Stimulated activated effector memory CD8-positive, alpha-beta T cell treated with anti-CD3 and anti-CD28 coated beads, Interleukin-12 subunit alpha, Interleukin-12 subunit beta, amount 100 ng/mL, for 72 hours (primary cell): ENCODE measurements at regions not wholly inside any gene's neighbourhood (a gene's known extent, or its start where the extent isn't known, plus 50 kb on each side); places are given as distances from the start of the nearest gene placed in this dataset.
A peak's percentile ranks its signal among the peaks of the same experiment; 100 is the strongest.

ENCODE experiments used
- ATAC-seq: fragments of 150-1000 bp; cut with Tn5 transposase; 2 replicates; pipeline ENCODE4 v1.10.0; 2021
- DNase-seq, 2 donors: peaks; one replicate each; pipeline ENCODE4 v3.0.0; 2021 to 2022; ENCODE audit warnings: low spot score in 2 of 2
- H3K27ac Mint-ChIP-seq: one replicate; pipeline ENCODE4 v1.8.0; 2022; ENCODE audit warnings: mild to moderate bottlenecking, mixed read lengths
- H3K36me3 Mint-ChIP-seq: one replicate; pipeline ENCODE4 v1.8.0; 2022; ENCODE audit warnings: mild to moderate bottlenecking, mixed read lengths
- H3K4me1 Mint-ChIP-seq: one replicate; pipeline ENCODE4 v1.8.0; 2022; ENCODE audit warnings: mixed read lengths
- H3K4me3 Mint-ChIP-seq: one replicate; pipeline ENCODE4 v1.8.0; 2022; ENCODE audit warnings: mild to moderate bottlenecking, mixed read lengths
- H3K9me3 Mint-ChIP-seq: one replicate; pipeline ENCODE4 v1.8.0; 2022; ENCODE audit warnings: mixed read lengths

DNA sequence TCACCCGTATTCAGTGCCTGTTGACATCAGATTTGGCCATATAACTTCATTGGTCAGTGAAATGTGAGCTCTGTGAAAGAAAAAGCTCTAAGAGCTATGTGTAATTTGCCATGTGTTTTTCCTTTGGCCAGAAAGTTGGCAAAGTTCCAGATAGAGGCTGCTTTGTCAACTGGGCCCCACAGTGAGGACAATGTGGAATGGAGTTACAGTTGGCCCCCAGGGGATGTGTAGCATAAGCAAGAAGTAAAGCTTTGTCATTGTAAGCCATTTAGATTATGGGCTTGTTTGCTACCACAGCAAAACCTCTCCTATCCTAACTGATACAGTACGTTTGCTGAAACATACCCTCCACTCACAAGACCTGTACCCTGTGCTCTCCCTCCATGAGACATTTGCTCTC, 119.1 kb upstream of the HABP2 start:
- H3K4me1 Mint-ChIP-seq = no peaks in the 10 kb centered on the region
- DNase-seq (no peak), ATAC-seq (no peak)
- H3K36me3 Mint-ChIP-seq = no peaks in the 10 kb centered on the region
- no peak overlapping the region for H3K27ac Mint-ChIP-seq
- peaks cover 4% of the 10 kb centered on the region for H3K9me3 Mint-ChIP-seq
- no peak overlapping the region for H3K4me3 Mint-ChIP-seq

DNA sequence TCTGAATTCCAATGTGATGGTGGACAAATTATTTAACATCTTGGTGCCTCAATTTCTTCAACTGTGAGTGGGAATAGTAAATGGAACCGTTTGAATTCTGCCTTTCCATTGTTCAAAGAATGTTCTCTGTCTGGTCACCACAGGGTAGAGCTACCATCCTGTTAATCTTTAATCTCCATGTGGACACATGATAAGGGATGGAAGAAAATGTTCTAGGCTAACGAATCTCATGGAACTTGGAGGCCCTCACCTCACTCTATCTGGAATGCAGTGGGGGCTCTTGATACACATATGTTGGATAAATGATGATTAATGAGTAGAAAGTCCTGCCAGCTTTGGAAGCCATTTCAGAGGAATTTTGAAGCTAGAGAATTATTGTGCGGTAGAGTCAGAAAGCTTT, 118.5 kb upstream of the HABP2 start:
- no peak overlapping the region for H3K4me3 Mint-ChIP-seq
- no peaks in the 10 kb centered on the region for H3K36me3 Mint-ChIP-seq
- ATAC-seq = no peak
- peaks cover 4% of the 10 kb centered on the region for H3K9me3 Mint-ChIP-seq
- no peaks in the 10 kb centered on the region for H3K4me1 Mint-ChIP-seq
- H3K27ac Mint-ChIP-seq = no peak overlapping the region
- no peak for DNase-seq

DNA sequence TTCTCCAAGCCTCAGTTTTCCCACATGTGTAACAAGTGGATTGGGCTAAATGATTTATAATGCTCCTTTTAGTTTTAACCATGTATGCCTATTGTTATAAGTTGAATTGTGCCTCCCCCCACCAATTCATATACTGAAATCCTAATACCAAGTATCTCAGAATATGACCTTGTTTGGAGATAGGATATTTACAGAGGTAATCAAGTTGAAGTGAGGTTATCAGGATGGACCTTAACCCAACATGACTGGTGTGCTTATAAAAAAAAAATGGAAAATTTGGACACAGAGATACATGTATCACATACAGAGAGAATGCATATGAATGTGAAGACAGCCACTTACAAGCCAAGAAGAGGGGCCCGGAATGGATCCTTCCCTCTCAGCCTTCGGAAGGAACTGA, 117.9 kb upstream of the HABP2 start:
- no peak for ATAC-seq

GRCh38 chr10:113435881-113436280, 117.0 kb upstream of the HABP2 start:
- H3K4me1 Mint-ChIP-seq = no peaks in the 10 kb centered on the region
- ATAC-seq = no peak
- no peaks in the 10 kb centered on the region for H3K36me3 Mint-ChIP-seq
- H3K4me3 Mint-ChIP-seq = no peak overlapping the region
- H3K9me3 Mint-ChIP-seq = no peaks in the 10 kb centered on the region
- no peak overlapping the region for H3K27ac Mint-ChIP-seq
- no peak for DNase-seq

More for the DNA sequence above, 117.9 kb upstream of the HABP2 start:
- no peaks in the 10 kb centered on the region for H3K4me1 Mint-ChIP-seq
- H3K4me3 Mint-ChIP-seq = no peak overlapping the region
- no peaks in the 10 kb centered on the region for H3K36me3 Mint-ChIP-seq
- peaks cover 4% of the 10 kb centered on the region for H3K9me3 Mint-ChIP-seq
- H3K27ac Mint-ChIP-seq = no peak overlapping the region
- no peak for DNase-seq

DNA sequence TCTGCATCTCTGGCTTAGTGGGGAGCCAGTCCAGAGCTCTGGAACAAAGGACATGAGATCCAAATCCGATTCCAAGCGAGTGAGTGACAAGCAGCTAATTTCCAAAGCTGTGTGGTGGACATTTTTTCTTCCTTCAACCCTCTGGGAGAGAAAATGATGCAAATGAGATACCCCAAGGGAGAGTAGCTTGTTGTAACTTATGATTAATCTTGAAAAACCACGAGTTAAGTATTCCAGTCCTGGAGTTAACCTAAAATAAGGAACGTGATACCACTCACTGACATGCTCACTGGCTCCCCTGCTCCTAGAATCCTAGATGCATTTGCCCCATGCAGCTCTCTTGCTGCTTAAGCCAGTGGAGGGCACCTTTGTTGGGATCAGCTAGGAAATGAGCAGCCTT, 116.0 kb upstream of the HABP2 start:
- Mint-ChIP-seq H3K36me3 (no peaks in the 10 kb centered on the region), H3K4me1 (no peaks in the 10 kb centered on the region), H3K9me3 (no peaks in the 10 kb centered on the region), H3K4me3 (no peak overlapping the region), H3K27ac (no peak overlapping the region)
- DNase-seq (no peak), ATAC-seq (no peak)

DNA sequence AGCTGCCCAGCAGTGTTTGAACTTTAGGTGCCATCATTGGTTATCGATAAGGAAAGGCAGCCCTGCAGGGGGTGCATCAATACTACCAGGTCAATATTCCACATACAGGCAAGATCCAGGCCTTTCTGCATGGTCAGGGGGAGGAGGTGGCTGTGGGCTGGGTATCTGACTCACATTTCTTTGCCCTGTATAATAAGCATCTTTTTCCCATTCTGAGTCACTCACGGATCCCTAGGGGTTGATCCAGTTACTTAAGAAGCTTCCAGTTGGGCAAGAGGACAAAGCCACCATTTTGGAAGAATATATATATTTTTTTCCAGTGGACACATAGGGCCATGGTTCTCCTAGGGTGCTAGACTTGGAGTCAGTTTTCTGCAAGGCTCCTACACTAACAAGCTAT, 114.2 kb upstream of the HABP2 start:
- H3K36me3 Mint-ChIP-seq = no peaks in the 10 kb centered on the region
- no peaks in the 10 kb centered on the region for H3K9me3 Mint-ChIP-seq
- H3K4me3 Mint-ChIP-seq = no peak overlapping the region
- no peaks in the 10 kb centered on the region for H3K4me1 Mint-ChIP-seq
- no peak overlapping the region for H3K27ac Mint-ChIP-seq
- DNase-seq (no peak), ATAC-seq (no peak)

DNA sequence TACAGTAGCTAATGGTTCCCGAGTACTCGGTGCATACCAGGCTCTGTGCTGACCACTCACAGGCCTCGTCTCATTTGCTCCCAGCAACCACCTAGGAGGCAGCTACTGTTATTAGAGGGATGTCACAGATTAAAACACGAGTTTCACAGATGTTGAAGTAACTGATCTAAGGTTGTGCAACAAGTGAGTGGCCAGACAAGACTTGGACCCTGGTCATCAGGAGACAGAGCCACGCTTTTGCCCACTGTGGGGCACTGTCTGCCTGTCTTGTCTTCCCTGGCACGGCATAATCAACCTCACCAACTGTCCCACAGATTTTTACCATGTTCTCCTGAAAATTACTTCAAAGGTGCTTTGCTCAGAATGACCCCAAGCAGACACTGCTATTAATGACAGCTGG, 111.6 kb upstream of the HABP2 start:
- no peak for ATAC-seq
- no peak overlapping the region for H3K4me3 Mint-ChIP-seq

GRCh38 chr10:113441686-113442270, 111.1 kb upstream of the HABP2 start:
- peak; percentile 24 for ATAC-seq
- DNase-seq = no peak

More for the DNA sequence above, 111.6 kb upstream of the HABP2 start:
- no peak for DNase-seq
- Mint-ChIP-seq H3K4me1 (no peaks in the 10 kb centered on the region), H3K36me3 (no peaks in the 10 kb centered on the region), H3K27ac (no peak overlapping the region), H3K9me3 (no peaks in the 10 kb centered on the region)

GRCh38 chr10:113442336-113442735, 110.5 kb upstream of the HABP2 start:
- H3K4me3 Mint-ChIP-seq = no peak overlapping the region
- H3K9me3 Mint-ChIP-seq = no peaks in the 10 kb centered on the region
- DNase-seq = no peak
- no peaks in the 10 kb centered on the region for H3K4me1 Mint-ChIP-seq
- ATAC-seq = no peak
- H3K36me3 Mint-ChIP-seq = no peaks in the 10 kb centered on the region
- no peak overlapping the region for H3K27ac Mint-ChIP-seq

More at GRCh38 chr10:113441686-113442270, 111.1 kb upstream of the HABP2 start:
- no peaks in the 10 kb centered on the region for H3K36me3 Mint-ChIP-seq
- H3K4me3 Mint-ChIP-seq = no peak overlapping the region
- H3K27ac Mint-ChIP-seq = no peak overlapping the region
- no peaks in the 10 kb centered on the region for H3K9me3 Mint-ChIP-seq
- H3K4me1 Mint-ChIP-seq = no peaks in the 10 kb centered on the region

DNA sequence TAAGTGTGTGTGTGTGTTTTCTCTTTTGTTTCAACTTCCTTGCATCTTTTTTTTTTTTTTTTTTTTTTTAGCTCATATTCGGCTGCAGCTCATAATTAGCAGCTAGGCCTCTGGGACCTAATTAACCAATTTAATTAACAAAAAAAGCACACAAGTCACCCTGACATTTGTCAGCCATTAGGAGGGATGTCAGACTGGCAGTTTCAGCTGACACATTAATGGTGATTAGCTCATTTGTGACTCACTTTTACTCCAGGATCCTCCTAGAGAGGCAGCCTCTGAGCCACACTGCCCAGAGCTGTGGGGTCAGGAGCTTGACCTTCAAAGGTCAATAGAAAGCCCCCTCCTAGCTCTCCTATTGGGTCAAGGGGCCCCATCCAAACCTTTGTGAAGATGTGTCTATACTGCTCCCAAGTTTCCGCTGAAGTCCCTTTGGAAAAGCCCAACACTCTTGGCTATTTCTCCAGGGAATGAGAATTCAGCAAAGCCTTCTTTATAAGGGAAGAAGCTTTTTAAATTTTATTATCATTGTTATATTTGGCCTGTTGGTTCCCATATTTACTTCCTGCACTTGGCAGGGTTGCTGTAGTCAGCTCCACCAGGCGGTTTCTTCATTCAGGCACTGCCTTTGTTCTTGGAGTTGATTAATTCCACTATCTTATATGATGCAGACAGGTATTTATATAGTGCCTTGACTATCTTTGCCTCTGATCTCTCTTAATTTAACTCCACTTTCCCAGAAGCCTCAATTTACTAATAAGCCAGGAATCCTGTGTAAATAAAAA, 109.5 kb upstream of the HABP2 start:
- Mint-ChIP-seq H3K27ac (no peak overlapping the region), H3K36me3 (no peaks in the 10 kb centered on the region), H3K9me3 (no peaks in the 10 kb centered on the region), H3K4me3 (no peak overlapping the region), H3K4me1 (no peaks in the 10 kb centered on the region)
- ATAC-seq (no peak), DNase-seq (no peak)

GRCh38 chr10:113444766-113445365, 108.0 kb upstream of the HABP2 start:
- no peaks in the 10 kb centered on the region for H3K9me3 Mint-ChIP-seq
- H3K4me1 Mint-ChIP-seq = no peaks in the 10 kb centered on the region
- ATAC-seq = no peak
- no peaks in the 10 kb centered on the region for H3K36me3 Mint-ChIP-seq
- no peak overlapping the region for H3K4me3 Mint-ChIP-seq
- no peak overlapping the region for H3K27ac Mint-ChIP-seq
- no peak for DNase-seq

DNA sequence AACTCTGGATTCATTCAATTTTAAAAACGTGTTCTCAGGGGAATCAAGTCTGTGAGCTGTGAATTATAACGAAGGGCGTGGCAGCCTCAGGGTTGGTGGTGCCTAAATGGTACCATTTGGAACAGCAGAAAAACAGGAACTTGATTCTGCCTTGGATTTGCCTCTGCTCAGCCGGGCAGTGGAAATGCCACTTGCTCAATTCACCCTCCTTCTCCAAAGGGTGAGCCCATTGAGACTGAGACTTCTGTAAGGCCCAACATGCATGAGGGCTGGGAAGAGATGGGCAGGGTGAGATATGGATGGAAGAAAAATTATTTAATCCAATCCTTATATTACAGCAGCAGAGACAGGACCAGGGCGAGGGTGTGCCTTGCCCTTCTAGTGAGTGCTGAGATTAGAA, 107.1 kb upstream of the HABP2 start:
- ATAC-seq (no peak), DNase-seq (no peak)
- Mint-ChIP-seq H3K9me3 (no peaks in the 10 kb centered on the region), H3K27ac (no peak overlapping the region), H3K36me3 (no peaks in the 10 kb centered on the region), H3K4me3 (no peak overlapping the region), H3K4me1 (no peaks in the 10 kb centered on the region)

GRCh38 chr10:113446739-113447138, 106.1 kb upstream of the HABP2 start:
- Mint-ChIP-seq H3K36me3 (no peaks in the 10 kb centered on the region), H3K27ac (no peak overlapping the region), H3K4me1 (no peaks in the 10 kb centered on the region), H3K9me3 (no peaks in the 10 kb centered on the region), H3K4me3 (no peak overlapping the region)
- DNase-seq = no peak
- no peak for ATAC-seq

GRCh38 chr10:113447278-113447677, 105.6 kb upstream of the HABP2 start:
- Mint-ChIP-seq H3K4me1 (no peaks in the 10 kb centered on the region), H3K9me3 (no peaks in the 10 kb centered on the region), H3K27ac (no peak overlapping the region), H3K36me3 (no peaks in the 10 kb centered on the region), H3K4me3 (no peak overlapping the region)
- ATAC-seq (no peak), DNase-seq (no peak)

DNA sequence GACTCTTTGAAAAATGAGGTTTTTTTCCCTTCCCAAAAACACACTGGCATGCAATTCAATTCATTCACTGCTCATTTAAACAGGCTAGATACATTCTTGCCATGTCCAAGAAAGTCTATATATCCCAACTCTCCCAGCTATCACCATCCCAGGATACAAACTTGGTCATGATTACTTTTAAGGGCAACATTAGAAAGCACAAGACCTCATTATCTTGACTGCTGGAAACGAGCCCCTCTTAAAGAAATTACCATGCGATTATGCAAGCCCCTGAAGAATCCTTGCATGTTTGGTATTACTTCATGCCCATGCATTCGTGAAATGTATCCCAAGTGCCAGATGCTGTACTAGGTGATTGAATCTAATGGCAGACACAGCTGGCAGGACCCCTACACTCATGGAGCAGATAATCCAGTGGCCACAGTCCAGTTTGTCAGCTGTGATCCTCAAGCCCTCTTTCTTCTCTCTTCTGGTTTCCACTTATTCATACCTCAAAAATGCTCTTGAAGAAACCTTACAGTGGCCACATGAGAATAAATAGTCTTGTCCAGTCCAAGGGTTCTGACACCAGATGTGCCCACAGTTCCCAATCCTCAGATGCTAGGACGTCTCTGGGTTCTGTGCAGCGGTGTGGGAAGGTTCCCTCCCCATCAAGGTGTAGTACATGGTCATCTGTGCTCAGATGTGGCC, 103.7 kb upstream of the HABP2 start:
- Mint-ChIP-seq H3K36me3 (no peaks in the 10 kb centered on the region), H3K27ac (no peak overlapping the region), H3K4me1 (no peaks in the 10 kb centered on the region), H3K9me3 (no peaks in the 10 kb centered on the region), H3K4me3 (no peak overlapping the region)
- ATAC-seq = no peak
- no peak for DNase-seq
